AG10803 (cell line): ENCODE measurements at regions not wholly inside any gene's neighbourhood (a gene's known extent, or its start where the extent isn't known, plus 50 kb on each side); places are given as distances from the start of the nearest gene placed in this dataset.

Experiments
- DNase-seq: peaks from one replicate; pipeline ENCODE4 v3.0.0; 2010; ENCODE audit warnings: low read depth
- H3K4me3 ChIP-seq: 2 replicates; pipeline ENCODE4 v1.5.1; 2011; ENCODE audit warnings: mild to moderate bottlenecking, low read length, control low read depth
- CTCF ChIP-seq: conservative IDR thresholded peaks from 2 replicates; pipeline ENCODE4 v1.5.1; 2011; ENCODE audit warnings: mild to moderate bottlenecking, low read length, control low read depth, inconsistent platforms

- no peak overlapping the region for H3K4me3 ChIP-seq
- no peak for TF ChIP-seq CTCF
- no peak for DNase-seq
Measured at GRCh38 chr13:72415817-72416216, 311.6 kb downstream of the MZT1 start.

GRCh38 chr13:72412481-72412880 lies 314.9 kb downstream of the MZT1 start:
- no peak for TF ChIP-seq CTCF
- H3K4me3 ChIP-seq: no peak overlapping the region
- DNase-seq: no peak

DNA sequence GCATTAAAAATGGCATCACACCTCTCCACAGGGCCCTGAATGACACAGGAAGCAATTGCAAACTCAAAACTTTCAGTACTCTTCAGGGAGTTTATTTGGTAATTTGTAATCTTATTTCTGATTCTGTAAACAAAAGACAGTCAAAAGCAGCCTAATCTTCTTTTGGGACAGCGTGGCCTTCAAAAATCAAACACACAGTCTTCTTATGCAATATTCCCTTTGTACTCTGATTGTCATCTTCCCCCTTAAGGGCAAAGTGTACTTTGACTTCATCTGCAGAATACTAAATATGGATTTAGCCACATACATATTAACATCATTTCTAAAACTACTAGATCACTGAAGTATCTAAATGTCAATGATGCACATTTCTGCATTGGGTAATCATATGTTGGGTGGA lies 322.0 kb downstream of the MZT1 start:
- H3K4me3 ChIP-seq: no peak overlapping the region
- no peak for DNase-seq
- TF ChIP-seq CTCF: no peak

DNA sequence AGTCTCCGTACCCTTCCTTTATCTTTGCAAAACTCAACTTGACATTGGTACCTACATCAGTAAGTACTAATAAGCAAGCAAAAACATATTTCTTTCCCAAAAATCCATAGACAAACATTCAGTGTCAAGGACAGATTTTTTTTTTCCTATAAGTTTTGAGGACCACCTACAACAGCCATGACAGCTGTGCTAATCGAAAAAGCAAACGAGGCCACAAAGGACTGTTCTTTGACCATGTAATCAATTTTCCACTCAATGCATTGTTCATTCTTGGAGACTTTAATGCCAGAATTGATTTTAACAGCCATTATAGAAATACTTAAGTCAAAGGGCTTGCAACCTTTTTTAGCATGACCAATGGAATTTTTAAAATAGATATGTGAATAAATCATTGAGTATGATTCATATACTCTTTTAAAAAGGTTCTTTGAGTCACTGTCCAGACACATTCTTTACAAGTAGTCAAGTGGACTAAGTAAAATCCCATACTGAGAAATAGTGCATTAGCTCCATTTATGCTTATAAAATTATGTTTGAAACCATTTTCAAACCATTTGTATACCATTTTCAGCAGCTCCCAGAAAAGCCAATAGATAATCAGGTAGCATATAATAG lies 323.9 kb downstream of the MZT1 start:
- no peak overlapping the region for H3K4me3 ChIP-seq
- no peak for TF ChIP-seq CTCF
- no peak for DNase-seq

- H3K4me3 ChIP-seq: no peak overlapping the region
- no peak for DNase-seq
Measured at GRCh38 chr13:72400856-72401255, 326.6 kb downstream of the MZT1 start.

GRCh38 chr13:72399351-72399750 lies 328.1 kb downstream of the MZT1 start:
- TF ChIP-seq CTCF: no peak
- no peak overlapping the region for H3K4me3 ChIP-seq
- no peak for DNase-seq

More at GRCh38 chr13:72400856-72401255, 326.6 kb downstream of the MZT1 start:
- no peak for TF ChIP-seq CTCF

DNA sequence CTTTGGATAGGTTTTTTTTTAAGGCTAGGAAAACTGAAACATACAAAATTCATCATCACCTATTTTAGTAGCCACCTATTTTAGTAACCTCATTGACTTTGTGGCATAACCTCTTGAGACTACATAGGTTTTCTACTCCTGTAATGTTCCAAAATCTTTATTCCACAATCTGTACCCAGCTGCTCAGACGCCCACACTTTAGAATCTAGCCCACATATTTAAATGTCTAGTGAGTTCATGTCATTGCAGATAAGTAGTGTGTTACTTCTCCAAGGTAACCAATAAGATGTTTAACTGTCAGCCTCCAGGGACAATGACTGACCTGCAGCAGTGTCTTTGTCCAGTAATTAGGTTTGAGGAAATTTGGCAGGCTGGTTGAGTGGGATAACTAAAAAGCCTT lies 330.2 kb downstream of the MZT1 start:
- no peak for DNase-seq
- H3K4me3 ChIP-seq: no peak overlapping the region
- no peak for TF ChIP-seq CTCF
